K562 (cell line): ENCODE measurements at regions not wholly inside any gene's neighbourhood (a gene's known extent, or its start where the extent isn't known, plus 50 kb on each side); places are given as distances from the start of the nearest gene placed in this dataset.

Source experiments
- ATAC-seq: fragments of 200-7000 bp; cut with Tn5 transposase; 3 replicates; pipeline ENCODE4 v1.9.1; 2020; ENCODE audit warnings: moderate library complexity
- BruUV-seq: library from RNA; stranded (reverse); fragments of 400-500 nt; replicated peaks from 2 replicates; lab custom pipeline; 2021; lab: Mats Ljungman, UMichigan
- CTCF ChIA-PET: fragments of 300-600 bp; formaldehyde crosslinking; extraction: SDS; loops from one replicate; lab custom pipeline; 2021; ENCODE audit warnings: low intra/inter-chr PET ratio; lab: Yijun Ruan, JAX
- POLR2A ChIA-PET: fragments of 300-600, 350-650 bp; sonication (Branson Sonifier 250); formaldehyde crosslinking; extraction: SDS; loops from one replicate; lab custom pipeline; 2021; ENCODE audit warnings: antibody characterized with exemption, inconsistent platforms; lab: Yijun Ruan, JAX
- DNase-seq, 4 experiments: peaks; one replicate each; pipeline versions ENCODE4 v3.0.0 to v3.0.0-alpha.2; 2011 to 2018; ENCODE audit warnings: low spot score in 3 of 4, mixed read lengths in 3 of 4; ENCODE audit errors: extremely low read depth in 1 of 4
- FAIRE-seq: peaks from 2 replicates; lab custom pipeline; 2011; peaks lifted over from hg19 to GRCh38; lab: Jason Lieb, UNC
- H2AFZ ChIP-seq: 2 replicates; pipeline ENCODE4 v1.6.0; 2011; ENCODE audit warnings: low read depth, low read length, control low read depth, inconsistent platforms
- H3K27ac ChIP-seq: fragments of 200-600 bp; 3 replicates; pipeline ENCODE4 v1.8.0; 2011; ENCODE audit warnings: low read depth, mild to moderate bottlenecking, control low read depth, inconsistent platforms, low read length, moderate library complexity, mixed read lengths; ENCODE audit errors: extremely low read depth
- H3K27me3 ChIP-seq, 2 experiments: fragments of 300-600 bp in 1 of 2; 2 replicates in 1 of 2; 3 replicates in 1 of 2; pipeline versions ENCODE4 v1.6.0 to v1.8.0; 2011; ENCODE audit warnings: inconsistent platforms in 2 of 2, low read length in 2 of 2, mild to moderate bottlenecking in 1 of 2, mixed read lengths in 1 of 2, moderate library complexity in 1 of 2; ENCODE audit not compliant: control insufficient read depth in 2 of 2, insufficient read depth in 2 of 2
- H3K36me3 ChIP-seq: fragments of 300-600 bp; 3 replicates; pipeline ENCODE4 v1.8.0; 2011; ENCODE audit warnings: mild to moderate bottlenecking, low read length, inconsistent platforms; ENCODE audit not compliant: control insufficient read depth, insufficient read depth
- H3K4me1 ChIP-seq, 2 experiments: fragments of 200-600 bp in 1 of 2; replicated peaks in 1 of 2; 2 replicates in 1 of 2; 3 replicates in 1 of 2; pipeline versions ENCODE4 v1.5.1 to v1.8.0; 2011; ENCODE audit warnings: inconsistent platforms in 2 of 2, low read length in 2 of 2, mild to moderate bottlenecking in 1 of 2, mixed read lengths in 1 of 2, moderate library complexity in 1 of 2; ENCODE audit not compliant: control insufficient read depth in 2 of 2, insufficient read depth in 2 of 2
- H3K4me2 ChIP-seq: 2 replicates; pipeline ENCODE4 v1.6.1; 2011; ENCODE audit warnings: low read length, control low read depth, inconsistent platforms, mixed read lengths; ENCODE audit not compliant: insufficient read depth
- H3K4me3 ChIP-seq: fragments of 200-600 bp; sonication (generic), shearing (Covaris generic); 2 replicates; pipeline ENCODE4 v1.5.1; 2016; ENCODE audit warnings: control low read depth, inconsistent platforms
- H3K79me2 ChIP-seq: fragments of 200-600 bp; 3 replicates; pipeline ENCODE4 v1.8.0; 2011; ENCODE audit warnings: low read length, inconsistent platforms; ENCODE audit not compliant: control insufficient read depth, insufficient read depth
- H3K9ac ChIP-seq, 2 experiments: 2 replicates each; pipeline versions ENCODE4 v1.6.0 to v1.6.1; 2011; ENCODE audit warnings: low read depth in 2 of 2, low read length in 2 of 2, control low read depth in 1 of 2, inconsistent platforms in 1 of 2, mild to moderate bottlenecking in 1 of 2, mixed read lengths in 1 of 2; ENCODE audit not compliant: insufficient read depth in 1 of 2
- H3K9me1 ChIP-seq: one replicate; pipeline ENCODE4 v1.6.0; 2011; ENCODE audit warnings: inconsistent platforms, mild to moderate bottlenecking, low read length, moderate library complexity; ENCODE audit not compliant: control insufficient read depth, insufficient read depth
- H3K9me3 ChIP-seq: replicated peaks from 2 replicates; pipeline ENCODE4 v1.5.1; 2011; ENCODE audit warnings: low read depth, low read length, inconsistent platforms; ENCODE audit not compliant: control insufficient read depth, insufficient read depth
- H4K20me1 ChIP-seq: replicated peaks from 2 replicates; pipeline ENCODE4 v1.6.1; 2011; ENCODE audit warnings: low read length, inconsistent platforms, mixed read lengths; ENCODE audit not compliant: control insufficient read depth, insufficient read depth
- CBX3 ChIP-seq, 2 experiments: IDR thresholded peaks; 1 replicate in 1 of 2; 2 replicates in 1 of 2; pipeline ENCODE4 v1.6.1; 2012; ENCODE audit warnings: inconsistent platforms in 2 of 2, low read length in 2 of 2, borderline replicate concordance in 1 of 2, control low read depth in 1 of 2
- CBX5 ChIP-seq: IDR thresholded peaks from 2 replicates; pipeline ENCODE4 v1.6.1; 2014; ENCODE audit warnings: low read depth, borderline replicate concordance
- GATAD2B ChIP-seq: fragments of 450-650 bp; IDR thresholded peaks from 2 replicates; pipeline ENCODE4 v1.6.1; 2017; ENCODE audit warnings: mild to moderate bottlenecking, borderline replicate concordance
- KLF10 ChIP-seq: fragments of 250-450 bp; sonication (Bioruptor Pico); IDR thresholded peaks from 2 replicates; pipeline ENCODE4 v1.6.1; 2021; ENCODE audit warnings: matching md5 sums
- TRIM24 ChIP-seq, 2 experiments: fragments of 450-650 bp; IDR thresholded peaks; 2 replicates each; pipeline ENCODE4 v1.6.1; 2016
- TRIM28 ChIP-seq: fragments of 450-650 bp; IDR thresholded peaks from 2 replicates; pipeline ENCODE4 v1.6.1; 2017
- ZFP36 ChIP-seq: fragments of 150-350 bp; IDR thresholded peaks from 2 replicates; pipeline ENCODE4 v1.6.1; 2018; ENCODE audit warnings: low read length, low read depth; ENCODE audit not compliant: partially characterized antibody
- WGBS: fragments of 100-300 bp; shearing (Covaris generic); methylation state at CpG from one replicate; pipeline ENCODE4 v1.1.6; 2016; ENCODE audit warnings: low coverage, mixed read lengths; ENCODE audit not compliant: insufficient coverage; ENCODE audit errors: missing lambda C conversion rate; 5-methylcytosine and 5-hydroxymethylcytosine counted together
- in situ Hi-C: fragments of 300-500 bp; cut with MboI; formaldehyde crosslinking; loops from 4 replicates; pipeline ENCODE4 v1.15.0; 2018; ENCODE audit warnings: inconsistent platforms, mixed read lengths
- intact Hi-C: fragments of 100-400 bp; cut with micrococcal nuclease; formaldehyde crosslinking; loops from 2 replicates; pipeline ENCODE4 v1.14.2; 2022
- TF ChIP-seq, protein P1 (sequence below), 2 experiments: IDR thresholded peaks; 2 replicates each; pipeline ENCODE4 v1.6.1; 2012; ENCODE audit warnings: improper control_type of control experiment in 2 of 2, low read depth in 2 of 2, low read length in 2 of 2, borderline replicate concordance in 1 of 2

DNA sequence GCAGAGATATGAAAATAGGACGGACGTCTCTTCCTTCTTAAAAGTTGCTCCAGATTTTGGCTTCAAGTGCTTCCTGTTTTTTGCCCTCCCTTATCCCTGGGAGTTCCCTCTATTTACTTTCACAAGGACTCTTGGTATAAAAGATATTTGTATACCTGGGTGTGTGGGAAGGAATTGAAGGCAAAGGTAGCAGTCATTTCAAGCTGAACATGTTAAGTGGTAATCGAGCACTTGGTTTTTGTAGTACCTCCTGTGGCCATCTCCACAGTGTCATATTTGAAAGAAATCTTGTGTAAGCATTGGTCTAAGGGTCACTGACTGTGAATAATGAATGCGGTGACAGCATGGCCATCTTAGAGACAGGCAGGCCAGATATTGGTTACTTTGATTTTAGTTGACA is 593.6 kb downstream of the MTRR start (continued):
- TF ChIP-seq, protein P1, sequence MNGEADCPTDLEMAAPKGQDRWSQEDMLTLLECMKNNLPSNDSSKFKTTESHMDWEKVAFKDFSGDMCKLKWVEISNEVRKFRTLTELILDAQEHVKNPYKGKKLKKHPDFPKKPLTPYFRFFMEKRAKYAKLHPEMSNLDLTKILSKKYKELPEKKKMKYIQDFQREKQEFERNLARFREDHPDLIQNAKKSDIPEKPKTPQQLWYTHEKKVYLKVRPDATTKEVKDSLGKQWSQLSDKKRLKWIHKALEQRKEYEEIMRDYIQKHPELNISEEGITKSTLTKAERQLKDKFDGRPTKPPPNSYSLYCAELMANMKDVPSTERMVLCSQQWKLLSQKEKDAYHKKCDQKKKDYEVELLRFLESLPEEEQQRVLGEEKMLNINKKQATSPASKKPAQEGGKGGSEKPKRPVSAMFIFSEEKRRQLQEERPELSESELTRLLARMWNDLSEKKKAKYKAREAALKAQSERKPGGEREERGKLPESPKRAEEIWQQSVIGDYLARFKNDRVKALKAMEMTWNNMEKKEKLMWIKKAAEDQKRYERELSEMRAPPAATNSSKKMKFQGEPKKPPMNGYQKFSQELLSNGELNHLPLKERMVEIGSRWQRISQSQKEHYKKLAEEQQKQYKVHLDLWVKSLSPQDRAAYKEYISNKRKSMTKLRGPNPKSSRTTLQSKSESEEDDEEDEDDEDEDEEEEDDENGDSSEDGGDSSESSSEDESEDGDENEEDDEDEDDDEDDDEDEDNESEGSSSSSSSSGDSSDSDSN (IDR thresholded peaks at IDR 0.05; ENCODE audit: borderline replicate concordance in 1 of 2, low read depth in 2 of 2, low read length in 2 of 2): no peak
- TF ChIP-seq GATAD2B (no peak), CBX5 (no peak), TRIM24 (IDR thresholded peaks at IDR 0.05) (no peak)
- TF ChIP-seq, all 486 proteins: peak for 0

DNA sequence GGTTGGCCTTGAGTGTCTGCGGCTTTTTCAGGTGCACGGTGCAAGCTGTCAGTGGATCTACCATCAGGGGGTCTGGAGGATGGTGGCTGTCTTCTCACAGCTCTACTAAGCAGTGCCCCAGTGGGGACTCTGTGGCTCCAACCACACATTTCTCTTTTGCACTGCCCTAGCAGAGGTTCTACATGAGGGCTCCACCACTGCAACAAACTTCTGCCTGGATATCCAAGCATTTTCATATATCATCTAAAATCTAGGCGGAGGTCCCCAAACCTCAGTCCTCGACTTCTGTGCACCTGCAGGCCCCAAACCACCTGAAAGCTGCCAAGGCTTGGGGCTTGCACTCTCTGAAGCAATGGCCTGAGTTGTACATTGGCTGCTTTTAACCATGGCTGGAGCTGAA is 601.5 kb downstream of the MTRR start:
- FAIRE-seq: no peak

More for the DNA sequence above, 601.5 kb downstream of the MTRR start:
- no peaks in the 10 kb centered on the region for H4K20me1 ChIP-seq
- H3K9me1 ChIP-seq: no peaks in the 10 kb centered on the region
- H3K79me2 ChIP-seq: no peaks in the 10 kb centered on the region
- POLR2A ChIA-PET: no interaction called here
- H2AFZ ChIP-seq: no peak overlapping the region
- 0 out of 3 replicates have a peak, but pooled peaks of 1 of the 2 experiments have one; percentile 45 for TF ChIP-seq CBX3 (IDR thresholded peaks at IDR 0.05; ENCODE audit: borderline replicate concordance in 1 of 2, low read length in 2 of 2)
- peak; percentile 40 for TF ChIP-seq ZFP36
- 0 out of 2 replicates have a peak, but pooled peaks have one; percentile 51 for TF ChIP-seq TRIM28
- TF ChIP-seq KLF10 (CRISPR knock-in tag): no peak
- no peak overlapping the region for H3K9ac ChIP-seq
- WGBS: 6% methylated on average over 4 of the region's 4 CpGs
- DNase-seq: no peak
- H3K4me3 ChIP-seq: no peak overlapping the region
- no peaks in the 10 kb centered on the region for H3K36me3 ChIP-seq
- no peak overlapping the region for H3K27ac ChIP-seq
- intact Hi-C loops (no loop called here), in situ Hi-C loops (no loop called here)
- BruUV-seq: no TSS peak
- H3K4me1 ChIP-seq: no peaks in the 10 kb centered on the region
- H3K4me2 ChIP-seq: no peak overlapping the region
- H3K27me3 ChIP-seq: no peaks in the 10 kb centered on the region
- no peak for ATAC-seq
- CTCF ChIA-PET: no interaction called here
- H3K9me3 ChIP-seq: peaks cover 4% of the 10 kb centered on the region; the same call in 1 of the 2 replicates
